ENCODE measurements at regions not wholly inside any gene's neighbourhood (a gene's known extent, or its start where the extent isn't known, plus 50 kb on each side); places are given as distances from the start of the nearest gene placed in this dataset.
A peak's percentile ranks its signal among the peaks of the same experiment; 100 is the strongest.
"Not testable (repeated sequence)": the region's sequence is repeated elsewhere in the genome, so short reads cannot be mapped to it uniquely, and the experiment has no call there.

DNA sequence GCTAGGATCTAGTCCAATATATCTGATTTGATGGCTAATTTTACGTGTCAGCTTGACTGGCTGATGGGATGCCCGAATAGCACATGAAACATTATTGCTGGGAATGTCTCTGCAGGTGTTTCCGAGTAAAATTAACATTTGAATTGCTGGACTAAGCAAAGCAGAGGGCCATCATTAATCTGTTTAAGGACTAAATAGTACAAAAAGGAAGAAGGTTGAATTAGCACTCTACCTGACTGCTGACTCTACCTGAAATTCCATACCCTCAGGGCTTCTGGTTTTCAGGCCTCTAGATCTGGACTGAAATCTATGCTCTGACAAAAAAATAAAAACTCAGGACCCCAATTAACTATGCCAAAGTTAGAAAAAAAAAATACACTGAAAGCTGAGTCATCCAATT lies 1021.9 kb downstream of the FAM133A start (continued):
- TF ChIP-seq, protein P1, sequence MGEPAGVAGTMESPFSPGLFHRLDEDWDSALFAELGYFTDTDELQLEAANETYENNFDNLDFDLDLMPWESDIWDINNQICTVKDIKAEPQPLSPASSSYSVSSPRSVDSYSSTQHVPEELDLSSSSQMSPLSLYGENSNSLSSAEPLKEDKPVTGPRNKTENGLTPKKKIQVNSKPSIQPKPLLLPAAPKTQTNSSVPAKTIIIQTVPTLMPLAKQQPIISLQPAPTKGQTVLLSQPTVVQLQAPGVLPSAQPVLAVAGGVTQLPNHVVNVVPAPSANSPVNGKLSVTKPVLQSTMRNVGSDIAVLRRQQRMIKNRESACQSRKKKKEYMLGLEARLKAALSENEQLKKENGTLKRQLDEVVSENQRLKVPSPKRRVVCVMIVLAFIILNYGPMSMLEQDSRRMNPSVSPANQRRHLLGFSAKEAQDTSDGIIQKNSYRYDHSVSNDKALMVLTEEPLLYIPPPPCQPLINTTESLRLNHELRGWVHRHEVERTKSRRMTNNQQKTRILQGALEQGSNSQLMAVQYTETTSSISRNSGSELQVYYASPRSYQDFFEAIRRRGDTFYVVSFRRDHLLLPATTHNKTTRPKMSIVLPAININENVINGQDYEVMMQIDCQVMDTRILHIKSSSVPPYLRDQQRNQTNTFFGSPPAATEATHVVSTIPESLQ (CRISPR knock-in tag; IDR thresholded peaks at IDR 0.05): no peak

DNA sequence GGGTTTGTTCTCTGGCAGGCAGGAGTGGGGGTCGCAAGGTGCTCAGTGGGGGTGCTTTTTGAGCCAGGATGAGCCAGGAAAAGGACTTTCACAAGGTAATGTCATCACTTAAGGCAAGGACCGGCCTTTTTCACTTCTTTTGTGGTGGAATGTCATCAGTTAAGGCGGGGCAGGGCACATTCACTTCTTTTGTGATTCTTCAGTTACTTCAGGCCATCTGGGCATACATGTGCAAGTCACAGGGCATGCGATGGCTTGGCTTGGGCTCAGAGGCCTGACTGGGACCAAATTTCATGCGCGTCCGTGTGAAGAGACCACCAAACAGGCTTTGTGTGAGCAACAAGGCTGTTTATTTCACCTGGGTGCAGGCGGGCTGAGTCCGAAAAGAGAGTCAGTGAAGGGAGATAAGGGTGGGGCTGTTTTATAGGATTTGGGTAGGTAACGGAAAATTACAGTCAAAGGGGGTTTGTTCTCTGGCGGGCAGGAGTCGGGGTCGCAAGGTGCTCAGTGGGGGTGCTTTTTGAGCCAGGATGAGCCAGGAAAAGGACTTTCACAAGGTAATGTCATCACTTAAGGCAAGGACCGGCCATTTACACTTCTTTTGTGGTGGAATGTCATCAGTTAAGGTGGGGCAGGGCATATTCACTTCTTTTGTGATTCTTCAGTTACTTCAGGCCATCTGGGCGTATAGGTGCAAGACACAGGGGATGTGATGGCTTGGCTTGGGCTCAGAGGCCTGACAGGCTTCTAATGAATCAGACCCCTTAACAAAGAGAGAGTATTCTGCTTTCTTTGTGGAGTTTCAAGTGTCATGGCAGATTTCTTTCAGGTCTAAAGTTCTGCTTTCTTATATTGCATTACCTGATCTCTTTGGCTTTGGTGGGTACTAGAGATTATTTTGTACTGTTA lies 1030.6 kb downstream of the FAM133A start:
- H3K27me3 Mint-ChIP-seq (ENCODE audit: low read depth); POLR2A ChIA-PET; CTCF ChIA-PET: not testable (repeated sequence)
- H3K9me3 Mint-ChIP-seq: peaks cover 27% of the 10 kb centered on the region
- peak overlapping the region; percentile 99 for H3K27ac Mint-ChIP-seq
- peaks cover 53% of the 10 kb centered on the region for H3K4me1 Mint-ChIP-seq
- DNase-seq (ENCODE audit: low spot score): peak; percentile 24
- peak; percentile 76 for ATAC-seq
- peaks cover 73% of the 10 kb centered on the region for H3K36me3 Mint-ChIP-seq
- peak overlapping the region; percentile 88 for H3K4me3 Mint-ChIP-seq

DNA sequence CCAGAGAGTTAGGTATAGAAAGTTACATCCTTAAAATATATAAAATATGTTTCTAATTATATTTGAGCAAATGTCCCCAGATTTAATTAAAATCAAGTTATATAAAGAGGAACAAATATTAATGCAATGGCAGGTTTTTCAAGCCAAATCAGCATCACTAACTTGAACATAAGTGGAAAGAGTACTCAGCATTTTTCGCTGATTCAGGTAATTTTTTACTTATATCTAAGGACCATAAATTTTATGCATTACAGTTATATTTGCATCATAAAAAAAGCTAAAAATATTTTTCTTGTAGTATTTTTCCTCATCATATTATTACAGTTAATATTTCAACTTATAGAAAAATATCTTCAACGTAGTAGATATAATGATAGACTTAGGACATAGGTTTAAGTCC lies 1047.4 kb downstream of the FAM133A start:
- peaks cover 33% of the 10 kb centered on the region for H3K4me1 Mint-ChIP-seq
- no peak overlapping the region for H3K4me3 Mint-ChIP-seq
- H3K27ac Mint-ChIP-seq: no peak overlapping the region
- H3K9me3 Mint-ChIP-seq: peaks cover 4% of the 10 kb centered on the region
- DNase-seq (ENCODE audit: low spot score): no peak
- TF ChIP-seq ZNF416 (CRISPR knock-in tag; IDR thresholded peaks at IDR 0.05): no peak
- TF ChIP-seq, protein P2, sequence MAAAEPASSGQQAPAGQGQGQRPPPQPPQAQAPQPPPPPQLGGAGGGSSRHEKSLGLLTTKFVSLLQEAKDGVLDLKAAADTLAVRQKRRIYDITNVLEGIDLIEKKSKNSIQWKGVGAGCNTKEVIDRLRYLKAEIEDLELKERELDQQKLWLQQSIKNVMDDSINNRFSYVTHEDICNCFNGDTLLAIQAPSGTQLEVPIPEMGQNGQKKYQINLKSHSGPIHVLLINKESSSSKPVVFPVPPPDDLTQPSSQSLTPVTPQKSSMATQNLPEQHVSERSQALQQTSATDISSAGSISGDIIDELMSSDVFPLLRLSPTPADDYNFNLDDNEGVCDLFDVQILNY (CRISPR knock-in tag; IDR thresholded peaks at IDR 0.05): no peak
- TF ChIP-seq, protein P3, sequence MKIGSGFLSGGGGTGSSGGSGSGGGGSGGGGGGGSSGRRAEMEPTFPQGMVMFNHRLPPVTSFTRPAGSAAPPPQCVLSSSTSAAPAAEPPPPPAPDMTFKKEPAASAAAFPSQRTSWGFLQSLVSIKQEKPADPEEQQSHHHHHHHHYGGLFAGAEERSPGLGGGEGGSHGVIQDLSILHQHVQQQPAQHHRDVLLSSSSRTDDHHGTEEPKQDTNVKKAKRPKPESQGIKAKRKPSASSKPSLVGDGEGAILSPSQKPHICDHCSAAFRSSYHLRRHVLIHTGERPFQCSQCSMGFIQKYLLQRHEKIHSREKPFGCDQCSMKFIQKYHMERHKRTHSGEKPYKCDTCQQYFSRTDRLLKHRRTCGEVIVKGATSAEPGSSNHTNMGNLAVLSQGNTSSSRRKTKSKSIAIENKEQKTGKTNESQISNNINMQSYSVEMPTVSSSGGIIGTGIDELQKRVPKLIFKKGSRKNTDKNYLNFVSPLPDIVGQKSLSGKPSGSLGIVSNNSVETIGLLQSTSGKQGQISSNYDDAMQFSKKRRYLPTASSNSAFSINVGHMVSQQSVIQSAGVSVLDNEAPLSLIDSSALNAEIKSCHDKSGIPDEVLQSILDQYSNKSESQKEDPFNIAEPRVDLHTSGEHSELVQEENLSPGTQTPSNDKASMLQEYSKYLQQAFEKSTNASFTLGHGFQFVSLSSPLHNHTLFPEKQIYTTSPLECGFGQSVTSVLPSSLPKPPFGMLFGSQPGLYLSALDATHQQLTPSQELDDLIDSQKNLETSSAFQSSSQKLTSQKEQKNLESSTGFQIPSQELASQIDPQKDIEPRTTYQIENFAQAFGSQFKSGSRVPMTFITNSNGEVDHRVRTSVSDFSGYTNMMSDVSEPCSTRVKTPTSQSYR (CRISPR knock-in tag; IDR thresholded peaks at IDR 0.05): no peak
- no peak for TF ChIP-seq RELA (CRISPR knock-in tag; IDR thresholded peaks at IDR 0.05; ENCODE audit: borderline replicate concordance)
- TF ChIP-seq, protein P4, sequence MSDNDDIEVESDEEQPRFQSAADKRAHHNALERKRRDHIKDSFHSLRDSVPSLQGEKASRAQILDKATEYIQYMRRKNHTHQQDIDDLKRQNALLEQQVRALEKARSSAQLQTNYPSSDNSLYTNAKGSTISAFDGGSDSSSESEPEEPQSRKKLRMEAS (CRISPR knock-in tag; IDR thresholded peaks at IDR 0.05): no peak
- no peak for TF ChIP-seq SMAD4 (CRISPR knock-in tag; IDR thresholded peaks at IDR 0.05)
- no peak for TF ChIP-seq SP1 (CRISPR knock-in tag; conservative IDR thresholded peaks at IDR 0.05)
- no peak for TF ChIP-seq FOXK1 (CRISPR knock-in tag; IDR thresholded peaks at IDR 0.05)
- TF ChIP-seq, protein P5, sequence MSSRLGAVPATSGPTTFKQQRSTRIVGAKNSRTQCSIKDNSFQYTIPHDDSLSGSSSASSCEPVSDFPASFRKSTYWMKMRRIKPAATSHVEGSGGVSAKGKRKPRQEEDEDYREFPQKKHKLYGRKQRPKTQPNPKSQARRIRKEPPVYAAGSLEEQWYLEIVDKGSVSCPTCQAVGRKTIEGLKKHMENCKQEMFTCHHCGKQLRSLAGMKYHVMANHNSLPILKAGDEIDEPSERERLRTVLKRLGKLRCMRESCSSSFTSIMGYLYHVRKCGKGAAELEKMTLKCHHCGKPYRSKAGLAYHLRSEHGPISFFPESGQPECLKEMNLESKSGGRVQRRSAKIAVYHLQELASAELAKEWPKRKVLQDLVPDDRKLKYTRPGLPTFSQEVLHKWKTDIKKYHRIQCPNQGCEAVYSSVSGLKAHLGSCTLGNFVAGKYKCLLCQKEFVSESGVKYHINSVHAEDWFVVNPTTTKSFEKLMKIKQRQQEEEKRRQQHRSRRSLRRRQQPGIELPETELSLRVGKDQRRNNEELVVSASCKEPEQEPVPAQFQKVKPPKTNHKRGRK (CRISPR knock-in tag; IDR thresholded peaks at IDR 0.05; ENCODE audit: borderline replicate concordance): no peak
- TF ChIP-seq ATF1 (CRISPR knock-in tag; IDR thresholded peaks at IDR 0.05): no peak
- TF ChIP-seq CREM (CRISPR knock-in tag; IDR thresholded peaks at IDR 0.05): no peak
- TF ChIP-seq, protein P6, sequence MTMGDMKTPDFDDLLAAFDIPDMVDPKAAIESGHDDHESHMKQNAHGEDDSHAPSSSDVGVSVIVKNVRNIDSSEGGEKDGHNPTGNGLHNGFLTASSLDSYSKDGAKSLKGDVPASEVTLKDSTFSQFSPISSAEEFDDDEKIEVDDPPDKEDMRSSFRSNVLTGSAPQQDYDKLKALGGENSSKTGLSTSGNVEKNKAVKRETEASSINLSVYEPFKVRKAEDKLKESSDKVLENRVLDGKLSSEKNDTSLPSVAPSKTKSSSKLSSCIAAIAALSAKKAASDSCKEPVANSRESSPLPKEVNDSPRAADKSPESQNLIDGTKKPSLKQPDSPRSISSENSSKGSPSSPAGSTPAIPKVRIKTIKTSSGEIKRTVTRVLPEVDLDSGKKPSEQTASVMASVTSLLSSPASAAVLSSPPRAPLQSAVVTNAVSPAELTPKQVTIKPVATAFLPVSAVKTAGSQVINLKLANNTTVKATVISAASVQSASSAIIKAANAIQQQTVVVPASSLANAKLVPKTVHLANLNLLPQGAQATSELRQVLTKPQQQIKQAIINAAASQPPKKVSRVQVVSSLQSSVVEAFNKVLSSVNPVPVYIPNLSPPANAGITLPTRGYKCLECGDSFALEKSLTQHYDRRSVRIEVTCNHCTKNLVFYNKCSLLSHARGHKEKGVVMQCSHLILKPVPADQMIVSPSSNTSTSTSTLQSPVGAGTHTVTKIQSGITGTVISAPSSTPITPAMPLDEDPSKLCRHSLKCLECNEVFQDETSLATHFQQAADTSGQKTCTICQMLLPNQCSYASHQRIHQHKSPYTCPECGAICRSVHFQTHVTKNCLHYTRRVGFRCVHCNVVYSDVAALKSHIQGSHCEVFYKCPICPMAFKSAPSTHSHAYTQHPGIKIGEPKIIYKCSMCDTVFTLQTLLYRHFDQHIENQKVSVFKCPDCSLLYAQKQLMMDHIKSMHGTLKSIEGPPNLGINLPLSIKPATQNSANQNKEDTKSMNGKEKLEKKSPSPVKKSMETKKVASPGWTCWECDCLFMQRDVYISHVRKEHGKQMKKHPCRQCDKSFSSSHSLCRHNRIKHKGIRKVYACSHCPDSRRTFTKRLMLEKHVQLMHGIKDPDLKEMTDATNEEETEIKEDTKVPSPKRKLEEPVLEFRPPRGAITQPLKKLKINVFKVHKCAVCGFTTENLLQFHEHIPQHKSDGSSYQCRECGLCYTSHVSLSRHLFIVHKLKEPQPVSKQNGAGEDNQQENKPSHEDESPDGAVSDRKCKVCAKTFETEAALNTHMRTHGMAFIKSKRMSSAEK (CRISPR knock-in tag; IDR thresholded peaks at IDR 0.05; ENCODE audit: borderline replicate concordance): no peak
- no peak for TF ChIP-seq MYBL2 (CRISPR knock-in tag; IDR thresholded peaks at IDR 0.05)
- TF ChIP-seq NR3C1 (CRISPR knock-in tag; conservative IDR thresholded peaks at IDR 0.05; ENCODE audit: low read depth): no peak
- no peak for TF ChIP-seq NFYB (CRISPR knock-in tag; conservative IDR thresholded peaks at IDR 0.05; ENCODE audit: low read depth)
- TF ChIP-seq, protein P7, sequence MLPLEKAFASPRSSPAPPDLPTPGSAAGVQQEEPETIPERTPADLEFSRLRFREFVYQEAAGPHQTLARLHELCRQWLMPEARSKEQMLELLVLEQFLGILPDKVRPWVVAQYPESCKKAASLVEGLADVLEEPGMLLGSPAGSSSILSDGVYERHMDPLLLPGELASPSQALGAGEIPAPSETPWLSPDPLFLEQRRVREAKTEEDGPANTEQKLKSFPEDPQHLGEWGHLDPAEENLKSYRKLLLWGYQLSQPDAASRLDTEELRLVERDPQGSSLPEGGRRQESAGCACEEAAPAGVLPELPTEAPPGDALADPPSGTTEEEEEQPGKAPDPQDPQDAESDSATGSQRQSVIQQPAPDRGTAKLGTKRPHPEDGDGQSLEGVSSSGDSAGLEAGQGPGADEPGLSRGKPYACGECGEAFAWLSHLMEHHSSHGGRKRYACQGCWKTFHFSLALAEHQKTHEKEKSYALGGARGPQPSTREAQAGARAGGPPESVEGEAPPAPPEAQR (CRISPR knock-in tag; IDR thresholded peaks at IDR 0.05): no peak
- H3K27me3 Mint-ChIP-seq (ENCODE audit: low read depth): no peaks in the 10 kb centered on the region
- H3K36me3 Mint-ChIP-seq: peaks cover 22% of the 10 kb centered on the region
- ChIA-PET POLR2A (no interaction called here), CTCF (no interaction called here)
- ATAC-seq: no peak

Measured in WTC11 (cell line).